HEK293 (cell line): ENCODE measurements at regions not wholly inside any gene's neighbourhood (a gene's known extent, or its start where the extent isn't known, plus 50 kb on each side); places are given as distances from the start of the nearest gene placed in this dataset.

ENCODE experiments used
- CTCF ChIA-PET: fragments of 350-600 bp; formaldehyde crosslinking; extraction: SDS; loops from one replicate; lab custom pipeline; 2021; ENCODE audit warnings: antibody characterized with exemption; lab: Yijun Ruan, JAX
- POLR2A ChIA-PET: fragments of 300-600 bp; formaldehyde crosslinking; extraction: SDS; loops from one replicate; lab custom pipeline; 2020; ENCODE audit warnings: antibody characterized with exemption, inconsistent platforms; lab: Yijun Ruan, JAX
- H3K27ac ChIP-seq: fragments of 200-500 bp; sonication (Bioruptor generic); 2 replicates; pipeline ENCODE4 v1.5.1; 2014; ENCODE audit warnings: low read depth, low read length, control low read depth, inconsistent platforms; ENCODE audit errors: extremely low read depth
- H3K36me3 ChIP-seq, 2 experiments: fragments of 200-500 bp in 1 of 2; sonication (Bioruptor generic) in 1 of 2; 1 replicate in 1 of 2; 2 replicates in 1 of 2; pipeline ENCODE4 v1.5.1; 2014 to 2017; ENCODE audit warnings: inconsistent platforms in 2 of 2, low read length in 2 of 2; ENCODE audit not compliant: control insufficient read depth in 2 of 2, insufficient read depth in 1 of 2
- H3K4me1 ChIP-seq: fragments of 200-500 bp; sonication (Bioruptor generic); 2 replicates; pipeline ENCODE4 v1.5.1; 2014; ENCODE audit warnings: mild to moderate bottlenecking, low read length, inconsistent platforms; ENCODE audit not compliant: control insufficient read depth, insufficient read depth
- H3K4me3 ChIP-seq: 2 replicates; pipeline ENCODE4 v1.5.1; 2011; ENCODE audit warnings: low read depth, mild to moderate bottlenecking, control low read depth, low read length, moderate library complexity
- H3K9me3 ChIP-seq: fragments of 200-500 bp; sonication (Bioruptor generic); 2 replicates; pipeline ENCODE4 v1.5.1; 2014; ENCODE audit warnings: low read depth, low read length, inconsistent platforms; ENCODE audit not compliant: control insufficient read depth, insufficient read depth
- INSM2 ChIP-seq: fragments of 450-650 bp; formaldehyde crosslinking; IDR thresholded peaks from 2 replicates; pipeline ENCODE4 v1.5.1; 2016; ENCODE audit warnings: missing biosample characterization, missing genetic modification characterization
- OSR2 ChIP-seq: fragments of 450-650 bp; formaldehyde crosslinking; IDR thresholded peaks from 2 replicates; pipeline ENCODE4 v1.5.1; 2016; ENCODE audit warnings: missing biosample characterization, missing genetic modification characterization
- RBAK ChIP-seq: fragments of 450-650 bp; formaldehyde crosslinking; IDR thresholded peaks from 2 replicates; pipeline ENCODE4 v1.5.1; 2016; ENCODE audit warnings: missing biosample characterization, missing genetic modification characterization
- TCF7L2 ChIP-seq: IDR thresholded peaks from 2 replicates; pipeline ENCODE4 v1.6.1; 2011; ENCODE audit warnings: low read depth, mild to moderate bottlenecking, inconsistent platforms, low read length, moderate library complexity, borderline replicate concordance
- YY1 ChIP-seq: fragments of 450-650 bp; formaldehyde crosslinking; IDR thresholded peaks from 2 replicates; pipeline ENCODE4 v1.5.1; 2018; ENCODE audit warnings: missing biosample characterization, missing genetic modification characterization
- ZNF114 ChIP-seq: fragments of 450-650 bp; formaldehyde crosslinking; IDR thresholded peaks from 2 replicates; pipeline ENCODE4 v1.5.0; 2017; ENCODE audit warnings: missing biosample characterization, missing genetic modification characterization
- ZNF132 ChIP-seq: fragments of 450-650 bp; formaldehyde crosslinking; IDR thresholded peaks from 2 replicates; pipeline ENCODE4 v1.5.1; 2017; ENCODE audit warnings: missing biosample characterization, missing genetic modification characterization, borderline replicate concordance
- ZNF169 ChIP-seq: fragments of 450-650 bp; formaldehyde crosslinking; IDR thresholded peaks from 2 replicates; pipeline ENCODE4 v1.5.1; 2016; ENCODE audit warnings: missing biosample characterization, missing genetic modification characterization
- ZNF175 ChIP-seq: fragments of 450-650 bp; formaldehyde crosslinking; IDR thresholded peaks from 2 replicates; pipeline ENCODE4 v1.5.1; 2016; ENCODE audit warnings: missing biosample characterization, missing genetic modification characterization
- ZNF202 ChIP-seq: fragments of 450-650 bp; formaldehyde crosslinking; IDR thresholded peaks from 2 replicates; pipeline ENCODE4 v1.5.1; 2016; ENCODE audit warnings: missing biosample characterization, missing genetic modification characterization, borderline replicate concordance
- ZNF488 ChIP-seq: fragments of 450-650 bp; formaldehyde crosslinking; IDR thresholded peaks from 2 replicates; pipeline ENCODE4 v1.5.1; 2016; ENCODE audit warnings: missing biosample characterization, missing genetic modification characterization
- ZNF501 ChIP-seq: fragments of 450-650 bp; formaldehyde crosslinking; IDR thresholded peaks from 2 replicates; pipeline ENCODE4 v1.5.1; 2016; ENCODE audit warnings: missing biosample characterization, missing genetic modification characterization
- ZNF521 ChIP-seq: fragments of 450-650 bp; formaldehyde crosslinking; IDR thresholded peaks from 2 replicates; pipeline ENCODE4 v1.5.1; 2017; ENCODE audit warnings: missing biosample characterization, mild to moderate bottlenecking, missing genetic modification characterization
- ZNF658 ChIP-seq: fragments of 450-650 bp; formaldehyde crosslinking; IDR thresholded peaks from 2 replicates; pipeline ENCODE4; 2016; ENCODE audit warnings: missing biosample characterization, missing genetic modification characterization
- ZNF776 ChIP-seq: fragments of 450-650 bp; formaldehyde crosslinking; IDR thresholded peaks from 2 replicates; pipeline ENCODE4 v1.5.0; 2017; ENCODE audit warnings: missing biosample characterization, missing genetic modification characterization, borderline replicate concordance
- TF ChIP-seq, protein P1 (sequence below): fragments of 450-650 bp; formaldehyde crosslinking; IDR thresholded peaks from 2 replicates; pipeline ENCODE4 v1.5.1; 2017; ENCODE audit warnings: missing biosample characterization, missing genetic modification characterization
- TF ChIP-seq, protein P2 (sequence below): fragments of 450-650 bp; formaldehyde crosslinking; IDR thresholded peaks from 2 replicates; pipeline ENCODE4 v1.5.1; 2016; ENCODE audit warnings: missing biosample characterization, missing genetic modification characterization
- TF ChIP-seq, protein P3 (sequence below): fragments of 450-650 bp; formaldehyde crosslinking; IDR thresholded peaks from 2 replicates; pipeline ENCODE4 v1.5.1; 2016; ENCODE audit warnings: missing biosample characterization, missing genetic modification characterization

- POLR2A ChIA-PET: no interaction called here
- no peak overlapping the region for H3K27ac ChIP-seq
- no peaks in the 10 kb centered on the region for H3K9me3 ChIP-seq
- no peak for TF ChIP-seq YY1
- TF ChIP-seq ZNF169 (tag by site-specific recombination): no peak
- no peak for TF ChIP-seq ZNF202 (tag by site-specific recombination)
- TF ChIP-seq TCF7L2: no peak
- TF ChIP-seq, protein P1, sequence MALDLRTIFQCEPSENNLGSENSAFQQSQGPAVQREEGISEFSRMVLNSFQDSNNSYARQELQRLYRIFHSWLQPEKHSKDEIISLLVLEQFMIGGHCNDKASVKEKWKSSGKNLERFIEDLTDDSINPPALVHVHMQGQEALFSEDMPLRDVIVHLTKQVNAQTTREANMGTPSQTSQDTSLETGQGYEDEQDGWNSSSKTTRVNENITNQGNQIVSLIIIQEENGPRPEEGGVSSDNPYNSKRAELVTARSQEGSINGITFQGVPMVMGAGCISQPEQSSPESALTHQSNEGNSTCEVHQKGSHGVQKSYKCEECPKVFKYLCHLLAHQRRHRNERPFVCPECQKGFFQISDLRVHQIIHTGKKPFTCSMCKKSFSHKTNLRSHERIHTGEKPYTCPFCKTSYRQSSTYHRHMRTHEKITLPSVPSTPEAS (tag by site-specific recombination): no peak
- TF ChIP-seq ZNF521 (tag by site-specific recombination): no peak
- no peak for TF ChIP-seq ZNF776
- no peak for TF ChIP-seq ZNF175 (tag by site-specific recombination)
- TF ChIP-seq RBAK (tag by site-specific recombination): no peak
- no peak for TF ChIP-seq ZNF658 (tag by site-specific recombination)
- TF ChIP-seq OSR2 (tag by site-specific recombination): no peak
- no peak for TF ChIP-seq ZNF501
- TF ChIP-seq, protein P2, sequence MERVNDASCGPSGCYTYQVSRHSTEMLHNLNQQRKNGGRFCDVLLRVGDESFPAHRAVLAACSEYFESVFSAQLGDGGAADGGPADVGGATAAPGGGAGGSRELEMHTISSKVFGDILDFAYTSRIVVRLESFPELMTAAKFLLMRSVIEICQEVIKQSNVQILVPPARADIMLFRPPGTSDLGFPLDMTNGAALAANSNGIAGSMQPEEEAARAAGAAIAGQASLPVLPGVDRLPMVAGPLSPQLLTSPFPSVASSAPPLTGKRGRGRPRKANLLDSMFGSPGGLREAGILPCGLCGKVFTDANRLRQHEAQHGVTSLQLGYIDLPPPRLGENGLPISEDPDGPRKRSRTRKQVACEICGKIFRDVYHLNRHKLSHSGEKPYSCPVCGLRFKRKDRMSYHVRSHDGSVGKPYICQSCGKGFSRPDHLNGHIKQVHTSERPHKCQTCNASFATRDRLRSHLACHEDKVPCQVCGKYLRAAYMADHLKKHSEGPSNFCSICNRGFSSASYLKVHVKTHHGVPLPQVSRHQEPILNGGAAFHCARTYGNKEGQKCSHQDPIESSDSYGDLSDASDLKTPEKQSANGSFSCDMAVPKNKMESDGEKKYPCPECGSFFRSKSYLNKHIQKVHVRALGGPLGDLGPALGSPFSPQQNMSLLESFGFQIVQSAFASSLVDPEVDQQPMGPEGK (tag by site-specific recombination): no peak
- no peak for TF ChIP-seq ZNF132 (tag by site-specific recombination)
- TF ChIP-seq ZNF114 (tag by site-specific recombination): no peak
- TF ChIP-seq, all 188 proteins: peak for 0
- Histone ChIP-seq H3K36me3 (no peaks in the 10 kb centered on the region), H3K4me3 (no peak overlapping the region), H3K4me1 (no peaks in the 10 kb centered on the region)
- CTCF ChIA-PET: interaction anchor here (1.2 to 1.3 kb wide), 2 partner anchors 10 to 72 kb away, joined by 3 read pairs; no protein-coding TSS in a partner anchor
Measured at GRCh38 chr3:127383656-127384179, 95.9 kb upstream of the PRR20G start.

DNA sequence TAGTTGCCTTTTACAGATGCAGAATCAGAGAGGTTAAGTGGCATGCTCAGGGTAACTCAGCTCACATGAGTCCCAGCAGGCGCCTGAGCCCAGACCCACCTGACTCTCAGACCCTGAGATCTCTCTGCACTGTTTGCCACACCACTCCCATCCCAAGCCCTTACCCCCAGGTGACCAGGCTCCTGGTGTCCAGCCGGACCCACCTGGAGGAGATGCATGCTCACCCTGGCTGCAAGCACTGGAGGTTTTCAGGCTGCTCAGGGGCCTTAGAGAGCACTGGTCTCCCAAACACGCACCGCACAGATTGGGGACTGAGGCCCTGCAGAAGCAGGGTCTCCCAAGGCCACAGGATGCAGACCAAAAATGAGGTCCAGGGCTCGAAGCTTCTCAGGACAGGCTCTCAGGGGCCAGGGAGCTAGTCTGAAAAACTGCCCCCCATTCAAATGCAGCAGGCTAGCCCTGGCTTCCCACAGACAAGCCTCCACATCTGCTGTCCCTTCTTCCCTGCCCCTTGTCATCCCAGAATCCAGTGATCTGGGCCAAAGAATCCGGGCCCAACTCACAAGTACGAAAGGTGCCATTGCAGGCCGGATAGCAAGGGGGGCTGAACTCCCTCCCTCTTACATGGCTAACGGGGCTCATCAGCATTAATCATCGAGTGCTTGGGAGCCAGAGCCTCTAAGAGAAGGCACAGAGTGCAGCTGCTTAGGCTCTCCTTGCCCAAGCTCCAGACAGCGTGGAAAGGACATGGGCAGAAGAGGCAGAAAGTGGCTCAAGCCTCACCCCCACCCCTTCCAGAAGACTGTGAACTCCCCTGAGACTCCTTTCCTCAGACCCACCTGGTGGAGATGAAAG lies 90.2 kb upstream of the PRR20G start:
- ChIA-PET CTCF (interaction anchor here (0.7 kb wide), 1 partner anchor 1173 kb away, joined by 3 read pairs; no protein-coding TSS in a partner anchor), POLR2A (no interaction called here)
- Histone ChIP-seq H3K4me3 (no peak overlapping the region), H3K36me3 (no peaks in the 10 kb centered on the region), H3K4me1 (no peaks in the 10 kb centered on the region), H3K9me3 (no peaks in the 10 kb centered on the region), H3K27ac (no peak overlapping the region)
- no peak for TF ChIP-seq ZNF488
- TF ChIP-seq, protein P3, sequence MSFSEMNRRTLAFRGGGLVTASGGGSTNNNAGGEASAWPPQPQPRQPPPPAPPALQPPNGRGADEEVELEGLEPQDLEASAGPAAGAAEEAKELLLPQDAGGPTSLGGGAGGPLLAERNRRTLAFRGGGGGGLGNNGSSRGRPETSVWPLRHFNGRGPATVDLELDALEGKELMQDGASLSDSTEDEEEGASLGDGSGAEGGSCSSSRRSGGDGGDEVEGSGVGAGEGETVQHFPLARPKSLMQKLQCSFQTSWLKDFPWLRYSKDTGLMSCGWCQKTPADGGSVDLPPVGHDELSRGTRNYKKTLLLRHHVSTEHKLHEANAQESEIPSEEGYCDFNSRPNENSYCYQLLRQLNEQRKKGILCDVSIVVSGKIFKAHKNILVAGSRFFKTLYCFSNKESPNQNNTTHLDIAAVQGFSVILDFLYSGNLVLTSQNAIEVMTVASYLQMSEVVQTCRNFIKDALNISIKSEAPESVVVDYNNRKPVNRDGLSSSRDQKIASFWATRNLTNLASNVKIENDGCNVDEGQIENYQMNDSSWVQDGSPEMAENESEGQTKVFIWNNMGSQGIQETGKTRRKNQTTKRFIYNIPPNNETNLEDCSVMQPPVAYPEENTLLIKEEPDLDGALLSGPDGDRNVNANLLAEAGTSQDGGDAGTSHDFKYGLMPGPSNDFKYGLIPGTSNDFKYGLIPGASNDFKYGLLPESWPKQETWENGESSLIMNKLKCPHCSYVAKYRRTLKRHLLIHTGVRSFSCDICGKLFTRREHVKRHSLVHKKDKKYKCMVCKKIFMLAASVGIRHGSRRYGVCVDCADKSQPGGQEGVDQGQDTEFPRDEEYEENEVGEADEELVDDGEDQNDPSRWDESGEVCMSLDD (tag by site-specific recombination): no peak
- TF ChIP-seq INSM2 (tag by site-specific recombination): no peak
- TF ChIP-seq ZNF175 (tag by site-specific recombination): no peak
